ENCODE measurements at regions not wholly inside any gene's neighbourhood (a gene's known extent, or its start where the extent isn't known, plus 50 kb on each side); places are given as distances from the start of the nearest gene placed in this dataset.

DNA sequence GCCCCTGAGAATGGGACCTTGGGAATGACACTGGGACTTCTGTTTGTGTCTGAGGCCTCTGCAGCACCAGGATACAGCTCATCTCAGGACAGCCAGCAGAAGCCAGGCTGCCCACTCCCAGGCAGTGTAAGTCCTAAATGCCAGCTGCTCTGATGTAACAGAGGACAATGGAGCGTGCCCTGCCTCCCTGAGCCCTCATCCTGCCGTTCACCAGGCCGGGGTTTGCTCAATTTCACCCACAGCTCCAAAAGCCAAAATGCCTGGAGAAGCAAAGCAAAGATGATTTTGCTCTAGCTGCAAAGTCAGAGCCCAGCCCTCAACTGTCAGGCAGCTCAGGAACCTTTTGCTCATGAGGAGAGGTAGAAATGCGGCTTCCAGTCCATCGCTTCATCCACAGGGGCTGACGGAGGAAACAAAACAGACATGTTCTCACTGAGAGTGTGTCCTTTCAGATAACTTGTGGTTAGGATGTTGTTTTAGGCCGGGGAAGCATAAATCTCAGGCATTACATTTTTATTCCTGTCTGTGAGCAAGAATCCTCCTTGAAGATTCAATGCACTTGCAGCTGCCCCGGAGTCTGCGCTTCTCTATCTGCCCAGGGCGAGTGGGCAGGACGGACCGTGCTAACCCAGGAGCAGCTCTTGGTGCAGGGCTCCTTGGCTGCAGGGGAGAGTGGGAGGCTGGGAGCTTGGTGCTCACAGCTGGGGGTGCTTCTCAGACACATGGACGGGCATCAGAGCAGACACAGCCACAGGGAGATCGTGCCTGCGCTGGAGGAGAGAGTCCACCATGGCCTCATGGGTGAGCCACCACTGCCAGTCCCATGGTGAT lies 83.2 kb upstream of the CHST15 start:
- ChIA-PET POLR2A (no interaction called here), CTCF (interaction anchor here (1.1 to 2.7 kb wide), 2 partner anchors 53 to 181 kb away, joined by 3 to 11 read pairs; no protein-coding TSS in a partner anchor)
- no peak for ATAC-seq
- Mint-ChIP-seq H3K9me3 (no peaks in the 10 kb centered on the region), H3K4me3 (no peak overlapping the region), H3K27me3 (ENCODE audit: low read depth) (peaks cover 7% of the 10 kb centered on the region), H3K27ac (no peak overlapping the region), H3K4me1 (peaks cover 5% of the 10 kb centered on the region), H3K36me3 (no peaks in the 10 kb centered on the region)
- no peak for DNase-seq (ENCODE audit: low spot score)
- TF ChIP-seq, protein P1, sequence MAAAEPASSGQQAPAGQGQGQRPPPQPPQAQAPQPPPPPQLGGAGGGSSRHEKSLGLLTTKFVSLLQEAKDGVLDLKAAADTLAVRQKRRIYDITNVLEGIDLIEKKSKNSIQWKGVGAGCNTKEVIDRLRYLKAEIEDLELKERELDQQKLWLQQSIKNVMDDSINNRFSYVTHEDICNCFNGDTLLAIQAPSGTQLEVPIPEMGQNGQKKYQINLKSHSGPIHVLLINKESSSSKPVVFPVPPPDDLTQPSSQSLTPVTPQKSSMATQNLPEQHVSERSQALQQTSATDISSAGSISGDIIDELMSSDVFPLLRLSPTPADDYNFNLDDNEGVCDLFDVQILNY (CRISPR knock-in tag; IDR thresholded peaks at IDR 0.05): no peak
- TF ChIP-seq GTF2I (CRISPR knock-in tag; conservative IDR thresholded peaks at IDR 0.05): no peak
- TF ChIP-seq, protein P2, sequence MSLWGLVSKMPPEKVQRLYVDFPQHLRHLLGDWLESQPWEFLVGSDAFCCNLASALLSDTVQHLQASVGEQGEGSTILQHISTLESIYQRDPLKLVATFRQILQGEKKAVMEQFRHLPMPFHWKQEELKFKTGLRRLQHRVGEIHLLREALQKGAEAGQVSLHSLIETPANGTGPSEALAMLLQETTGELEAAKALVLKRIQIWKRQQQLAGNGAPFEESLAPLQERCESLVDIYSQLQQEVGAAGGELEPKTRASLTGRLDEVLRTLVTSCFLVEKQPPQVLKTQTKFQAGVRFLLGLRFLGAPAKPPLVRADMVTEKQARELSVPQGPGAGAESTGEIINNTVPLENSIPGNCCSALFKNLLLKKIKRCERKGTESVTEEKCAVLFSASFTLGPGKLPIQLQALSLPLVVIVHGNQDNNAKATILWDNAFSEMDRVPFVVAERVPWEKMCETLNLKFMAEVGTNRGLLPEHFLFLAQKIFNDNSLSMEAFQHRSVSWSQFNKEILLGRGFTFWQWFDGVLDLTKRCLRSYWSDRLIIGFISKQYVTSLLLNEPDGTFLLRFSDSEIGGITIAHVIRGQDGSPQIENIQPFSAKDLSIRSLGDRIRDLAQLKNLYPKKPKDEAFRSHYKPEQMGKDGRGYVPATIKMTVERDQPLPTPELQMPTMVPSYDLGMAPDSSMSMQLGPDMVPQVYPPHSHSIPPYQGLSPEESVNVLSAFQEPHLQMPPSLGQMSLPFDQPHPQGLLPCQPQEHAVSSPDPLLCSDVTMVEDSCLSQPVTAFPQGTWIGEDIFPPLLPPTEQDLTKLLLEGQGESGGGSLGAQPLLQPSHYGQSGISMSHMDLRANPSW (CRISPR knock-in tag; conservative IDR thresholded peaks at IDR 0.05; ENCODE audit: low read depth): no peak

DNA sequence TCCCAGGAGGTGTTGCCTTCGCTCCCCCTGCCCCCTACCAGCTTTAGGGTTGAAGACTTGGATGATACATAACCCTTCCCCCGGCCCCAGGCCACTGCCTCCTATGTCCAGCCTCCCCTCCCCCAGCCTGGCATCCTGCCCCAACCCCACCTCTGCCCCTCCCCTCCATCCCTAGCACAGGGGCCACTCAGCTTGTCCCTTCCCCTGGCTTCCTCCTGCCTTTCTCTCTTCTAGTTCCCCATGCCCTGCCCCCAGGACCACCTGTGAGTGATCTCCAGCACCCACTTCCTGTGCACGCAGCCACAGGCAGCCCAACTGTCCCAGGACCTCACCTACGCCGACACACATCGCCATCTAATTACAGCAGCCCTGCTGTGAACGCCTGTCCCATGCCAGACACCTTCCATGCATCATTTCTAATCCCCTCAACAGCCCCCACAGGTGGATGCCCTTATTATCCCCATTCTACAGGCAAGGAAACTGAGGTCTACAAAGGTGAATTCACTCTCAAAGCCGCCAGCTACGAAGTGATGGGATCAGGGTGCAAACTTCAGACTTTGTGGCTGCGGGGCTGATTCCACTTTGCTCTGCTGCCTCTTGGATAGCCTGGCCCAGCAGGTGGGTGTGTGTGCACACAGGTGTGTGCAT lies 82.4 kb upstream of the CHST15 start:
- no peak for DNase-seq (ENCODE audit: low spot score)
- ChIA-PET POLR2A (no interaction called here), CTCF (interaction anchor here (2.7 kb wide), 1 partner anchor 180 kb away, joined by 11 read pairs; no protein-coding TSS in a partner anchor)
- peaks cover 3% of the 10 kb centered on the region; the same call in 1 of the 2 replicates for H3K27me3 Mint-ChIP-seq (ENCODE audit: low read depth)
- H3K9me3 Mint-ChIP-seq: no peaks in the 10 kb centered on the region
- H3K4me3 Mint-ChIP-seq: no peak overlapping the region
- ATAC-seq: no peak
- H3K27ac Mint-ChIP-seq: no peak overlapping the region
- H3K36me3 Mint-ChIP-seq: no peaks in the 10 kb centered on the region
- peaks cover 5% of the 10 kb centered on the region for H3K4me1 Mint-ChIP-seq
- TF ChIP-seq ZNF121 (CRISPR knock-in tag; IDR thresholded peaks at IDR 0.05): no peak
- TF ChIP-seq, protein P3, sequence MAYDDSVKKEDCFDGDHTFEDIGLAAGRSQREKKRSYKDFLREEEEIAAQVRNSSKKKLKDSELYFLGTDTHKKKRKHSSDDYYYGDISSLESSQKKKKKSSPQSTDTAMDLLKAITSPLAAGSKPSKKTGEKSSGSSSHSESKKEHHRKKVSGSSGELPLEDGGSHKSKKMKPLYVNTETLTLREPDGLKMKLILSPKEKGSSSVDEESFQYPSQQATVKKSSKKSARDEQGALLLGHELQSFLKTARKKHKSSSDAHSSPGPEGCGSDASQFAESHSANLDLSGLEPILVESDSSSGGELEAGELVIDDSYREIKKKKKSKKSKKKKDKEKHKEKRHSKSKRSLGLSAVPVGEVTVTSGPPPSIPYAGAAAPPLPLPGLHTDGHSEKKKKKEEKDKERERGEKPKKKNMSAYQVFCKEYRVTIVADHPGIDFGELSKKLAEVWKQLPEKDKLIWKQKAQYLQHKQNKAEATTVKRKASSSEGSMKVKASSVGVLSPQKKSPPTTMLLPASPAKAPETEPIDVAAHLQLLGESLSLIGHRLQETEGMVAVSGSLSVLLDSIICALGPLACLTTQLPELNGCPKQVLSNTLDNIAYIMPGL (CRISPR knock-in tag; IDR thresholded peaks at IDR 0.05): no peak
- TF ChIP-seq ZNF671 (CRISPR knock-in tag; IDR thresholded peaks at IDR 0.05): no peak
- TF ChIP-seq, protein P4, sequence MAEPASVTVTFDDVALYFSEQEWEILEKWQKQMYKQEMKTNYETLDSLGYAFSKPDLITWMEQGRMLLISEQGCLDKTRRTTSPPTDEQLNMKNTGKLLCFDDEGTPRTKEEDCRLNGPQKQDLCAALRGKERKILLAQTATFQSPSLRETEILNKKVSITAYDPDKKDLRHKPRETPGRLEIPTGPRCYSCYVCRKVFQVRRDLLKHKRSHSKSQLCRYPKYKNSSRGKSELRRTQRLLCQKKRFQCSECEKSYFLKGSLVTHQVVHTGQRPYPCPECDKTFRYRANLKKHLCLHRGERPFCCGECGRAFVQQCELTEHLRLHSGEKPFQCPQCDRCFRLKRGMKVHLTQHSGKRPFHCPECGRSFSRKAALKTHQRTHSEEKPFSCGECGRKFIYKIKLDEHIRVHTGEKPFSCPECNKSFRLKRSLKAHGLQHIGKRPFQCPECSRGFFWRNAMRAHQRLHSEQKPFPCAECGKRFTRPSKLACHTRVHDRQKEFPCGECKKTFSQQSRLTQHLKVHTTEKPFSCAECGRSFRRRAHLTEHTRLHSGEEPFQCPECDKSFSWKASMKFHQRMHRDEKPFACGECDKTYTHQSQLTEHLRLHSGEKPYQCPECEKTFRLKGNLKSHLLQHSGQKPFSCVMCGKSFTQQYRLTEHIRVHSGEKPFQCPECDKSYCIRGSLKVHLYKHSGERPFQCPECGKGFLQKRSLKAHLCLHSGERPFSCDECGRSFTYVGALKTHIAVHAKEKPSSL (CRISPR knock-in tag; conservative IDR thresholded peaks at IDR 0.05): no peak
- no peak for TF ChIP-seq RORB (CRISPR knock-in tag; IDR thresholded peaks at IDR 0.05)
- no peak for TF ChIP-seq NR1H2 (CRISPR knock-in tag; IDR thresholded peaks at IDR 0.05)
- no peak for TF ChIP-seq TEAD4 (CRISPR knock-in tag; IDR thresholded peaks at IDR 0.05)
- no peak for TF ChIP-seq ZNF219 (CRISPR knock-in tag; IDR thresholded peaks at IDR 0.05; ENCODE audit: borderline replicate concordance)
- TF ChIP-seq SMAD3 (CRISPR knock-in tag; IDR thresholded peaks at IDR 0.05; ENCODE audit: borderline replicate concordance): no peak
- TF ChIP-seq, protein P5, sequence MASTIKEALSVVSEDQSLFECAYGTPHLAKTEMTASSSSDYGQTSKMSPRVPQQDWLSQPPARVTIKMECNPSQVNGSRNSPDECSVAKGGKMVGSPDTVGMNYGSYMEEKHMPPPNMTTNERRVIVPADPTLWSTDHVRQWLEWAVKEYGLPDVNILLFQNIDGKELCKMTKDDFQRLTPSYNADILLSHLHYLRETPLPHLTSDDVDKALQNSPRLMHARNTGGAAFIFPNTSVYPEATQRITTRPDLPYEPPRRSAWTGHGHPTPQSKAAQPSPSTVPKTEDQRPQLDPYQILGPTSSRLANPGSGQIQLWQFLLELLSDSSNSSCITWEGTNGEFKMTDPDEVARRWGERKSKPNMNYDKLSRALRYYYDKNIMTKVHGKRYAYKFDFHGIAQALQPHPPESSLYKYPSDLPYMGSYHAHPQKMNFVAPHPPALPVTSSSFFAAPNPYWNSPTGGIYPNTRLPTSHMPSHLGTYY (CRISPR knock-in tag; IDR thresholded peaks at IDR 0.05): no peak
- no peak for TF ChIP-seq CBFB (CRISPR knock-in tag; IDR thresholded peaks at IDR 0.05; ENCODE audit: low read depth)
- no peak for TF ChIP-seq CREM (CRISPR knock-in tag; IDR thresholded peaks at IDR 0.05)
- TF ChIP-seq, protein P6, sequence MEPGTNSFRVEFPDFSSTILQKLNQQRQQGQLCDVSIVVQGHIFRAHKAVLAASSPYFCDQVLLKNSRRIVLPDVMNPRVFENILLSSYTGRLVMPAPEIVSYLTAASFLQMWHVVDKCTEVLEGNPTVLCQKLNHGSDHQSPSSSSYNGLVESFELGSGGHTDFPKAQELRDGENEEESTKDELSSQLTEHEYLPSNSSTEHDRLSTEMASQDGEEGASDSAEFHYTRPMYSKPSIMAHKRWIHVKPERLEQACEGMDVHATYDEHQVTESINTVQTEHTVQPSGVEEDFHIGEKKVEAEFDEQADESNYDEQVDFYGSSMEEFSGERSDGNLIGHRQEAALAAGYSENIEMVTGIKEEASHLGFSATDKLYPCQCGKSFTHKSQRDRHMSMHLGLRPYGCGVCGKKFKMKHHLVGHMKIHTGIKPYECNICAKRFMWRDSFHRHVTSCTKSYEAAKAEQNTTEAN (CRISPR knock-in tag; IDR thresholded peaks at IDR 0.05): no peak
- TF ChIP-seq, protein P2 (CRISPR knock-in tag; conservative IDR thresholded peaks at IDR 0.05; ENCODE audit: low read depth): no peak
- TF ChIP-seq, protein P7, sequence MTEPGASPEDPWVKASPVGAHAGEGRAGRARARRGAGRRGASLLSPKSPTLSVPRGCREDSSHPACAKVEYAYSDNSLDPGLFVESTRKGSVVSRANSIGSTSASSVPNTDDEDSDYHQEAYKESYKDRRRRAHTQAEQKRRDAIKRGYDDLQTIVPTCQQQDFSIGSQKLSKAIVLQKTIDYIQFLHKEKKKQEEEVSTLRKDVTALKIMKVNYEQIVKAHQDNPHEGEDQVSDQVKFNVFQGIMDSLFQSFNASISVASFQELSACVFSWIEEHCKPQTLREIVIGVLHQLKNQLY (CRISPR knock-in tag; IDR thresholded peaks at IDR 0.05): no peak

Measured in WTC11 (cell line).